ENCODE measurements at regions not wholly inside any gene's neighbourhood (a gene's known extent, or its start where the extent isn't known, plus 50 kb on each side); places are given as distances from the start of the nearest gene placed in this dataset.

DNA sequence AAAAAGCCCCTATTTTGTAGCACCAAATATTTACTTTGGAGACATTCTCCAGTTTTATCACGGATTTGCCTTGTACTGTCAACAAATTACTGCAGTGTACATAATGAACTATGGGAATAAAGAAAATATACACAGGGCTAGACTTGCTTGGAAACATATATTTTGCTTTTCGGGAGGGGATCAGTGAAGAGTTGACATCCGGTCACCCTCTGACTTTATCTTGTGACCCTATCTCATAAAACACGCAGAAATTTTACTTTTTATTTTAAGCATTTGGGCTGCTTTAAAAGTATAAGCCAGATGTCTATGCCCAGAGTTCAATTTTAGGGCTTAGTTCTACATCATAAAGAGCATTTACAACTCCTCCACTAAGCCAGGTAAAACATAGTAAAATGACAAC is 630.7 kb downstream of the TOX3 start:
- DNase-seq (ENCODE audit: low read depth in 2 of 2) = no peak

DNA sequence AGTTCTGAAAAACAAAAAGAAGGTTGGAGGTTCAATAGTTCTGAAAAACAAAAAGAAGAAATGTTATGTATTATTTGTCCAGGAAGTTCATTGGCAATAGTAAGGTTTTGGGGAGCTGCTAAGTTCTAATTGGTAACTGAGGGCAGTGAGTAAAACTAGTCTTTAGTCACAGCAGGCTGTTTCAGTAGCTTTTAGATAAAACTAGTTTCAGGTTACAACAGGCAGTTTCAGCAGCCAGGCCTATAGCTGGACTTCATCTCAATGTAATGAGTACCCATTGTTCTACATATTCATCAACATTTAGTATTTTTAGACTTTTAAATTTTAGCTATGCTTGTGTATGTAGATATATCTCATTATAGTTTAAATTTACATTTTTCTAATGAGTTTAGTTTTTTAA is 639.3 kb downstream of the TOX3 start:
- DNase-seq (ENCODE audit: low read depth in 2 of 2) = no peak

- no peak for DNase-seq (ENCODE audit: low read depth in 2 of 2)
These were observed 646.6 kb downstream of the TOX3 start for GRCh38 chr16:51900221-51900780.

DNA sequence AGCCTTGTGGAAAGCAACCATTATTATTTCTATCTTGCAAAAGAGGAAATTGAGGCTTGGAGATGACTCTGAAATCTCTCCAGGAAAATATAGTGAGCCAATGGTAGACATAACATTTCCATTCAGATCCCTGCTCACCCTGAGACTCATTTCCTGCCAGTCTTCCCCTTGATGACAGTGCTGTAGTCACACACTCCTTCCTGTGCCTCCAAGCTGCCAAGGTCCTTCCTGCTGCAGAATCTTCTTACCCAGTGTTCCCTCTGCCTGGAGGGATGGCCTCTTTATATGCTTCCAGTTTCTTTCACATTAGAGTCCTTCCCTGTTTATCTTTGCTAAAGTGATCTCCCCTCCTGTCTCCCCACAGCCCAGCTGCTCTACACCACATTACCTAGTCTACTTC is 648.1 kb downstream of the TOX3 start:
- no peak for DNase-seq (ENCODE audit: low read depth in 2 of 2)

DNA sequence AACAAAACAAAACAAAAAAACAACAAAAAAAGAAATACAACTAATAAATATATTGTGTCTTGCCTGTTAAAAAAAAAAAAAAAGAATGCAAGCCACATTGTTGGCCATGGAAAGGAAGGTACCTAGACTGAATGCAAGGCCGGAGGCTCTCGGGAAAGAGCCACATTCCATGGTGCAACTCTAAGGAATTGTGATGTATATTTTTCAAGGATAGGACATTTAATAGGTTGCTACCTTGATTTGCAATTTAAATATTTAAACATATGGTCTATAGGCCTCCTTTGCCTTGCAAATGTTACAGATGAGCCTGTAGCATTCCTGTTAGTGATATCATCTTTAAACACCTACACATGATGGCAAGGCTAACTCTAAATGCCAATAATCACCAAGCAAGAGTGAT is 650.9 kb downstream of the TOX3 start:
- DNase-seq (ENCODE audit: low read depth in 2 of 2) = no peak

DNA sequence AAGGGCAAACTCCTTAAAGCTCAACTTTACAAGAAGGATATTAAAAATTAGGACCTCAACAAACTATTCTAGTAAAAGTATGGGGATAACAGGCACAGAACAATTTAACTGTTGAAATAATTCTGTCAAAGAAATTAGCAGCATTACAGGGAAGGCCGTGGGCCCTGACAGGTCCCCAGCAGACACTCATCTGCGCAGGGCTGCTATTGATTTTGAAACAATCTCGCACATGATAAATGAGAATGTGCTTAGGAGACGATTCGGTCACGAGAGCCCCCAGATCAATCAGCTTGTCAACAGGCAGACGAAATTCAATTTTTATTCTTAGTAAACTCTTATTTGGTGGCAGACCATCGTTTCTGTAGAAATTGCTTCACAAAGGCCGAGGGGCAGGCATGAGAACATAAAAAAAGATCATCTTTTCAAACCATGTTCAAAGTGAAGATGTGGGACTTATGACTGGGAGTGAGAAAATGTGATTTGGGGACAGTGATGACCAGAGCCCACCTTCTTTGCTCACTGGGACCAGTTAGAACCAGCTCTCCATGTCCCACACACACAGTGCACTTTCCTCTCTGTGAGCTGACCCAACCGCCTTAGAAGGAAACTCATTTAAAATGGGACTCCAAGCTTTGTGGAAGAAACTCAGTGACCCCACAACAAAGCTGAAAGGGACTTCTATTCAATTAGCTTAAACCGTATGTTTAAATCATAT is 654.5 kb downstream of the TOX3 start:
- no peak for DNase-seq (ENCODE audit: low read depth in 2 of 2)

DNA sequence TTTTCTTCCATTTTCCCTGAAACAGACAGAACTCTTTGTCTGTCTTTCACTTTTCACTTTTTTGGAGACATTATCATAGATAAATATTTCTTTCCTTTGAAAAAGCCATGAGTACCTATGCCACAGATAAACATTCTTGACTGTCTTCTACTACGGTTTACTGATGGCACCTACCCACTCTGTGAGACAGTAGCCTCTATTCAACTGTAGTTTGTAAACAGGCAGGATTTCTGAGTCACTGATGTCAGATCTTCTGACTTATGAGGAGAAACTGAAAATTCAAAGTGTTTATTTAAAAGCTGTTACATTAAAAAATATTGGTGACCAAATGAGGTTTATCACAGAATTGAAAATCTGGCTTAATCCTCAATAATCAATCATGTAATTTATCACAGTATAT is 658.4 kb downstream of the TOX3 start:
- no peak for DNase-seq (ENCODE audit: low read depth in 2 of 2)

DNA sequence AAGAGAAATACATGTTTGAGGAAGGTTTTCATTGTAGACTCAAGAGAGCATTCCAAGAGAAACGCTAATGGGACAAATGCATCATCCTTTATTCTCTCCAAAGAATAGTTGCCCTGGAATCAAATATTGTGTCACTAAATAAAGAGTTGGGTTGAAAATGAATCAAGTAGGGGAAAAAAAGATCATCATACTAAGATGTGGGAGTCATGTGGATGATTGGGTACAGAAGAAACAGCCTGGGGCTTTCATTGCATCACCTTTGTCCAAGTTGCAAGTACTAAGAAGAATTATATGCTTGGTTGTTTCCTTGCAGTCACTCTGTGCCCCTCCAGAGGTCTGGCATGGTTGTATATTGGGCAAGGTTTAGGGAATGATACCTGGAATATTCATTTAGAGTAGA is 658.9 kb downstream of the TOX3 start:
- DNase-seq (ENCODE audit: low read depth in 2 of 2) = no peak

GRCh38 chr16:51886456-51886855 is 660.5 kb downstream of the TOX3 start:
- DNase-seq (ENCODE audit: low read depth in 2 of 2) = no peak

DNA sequence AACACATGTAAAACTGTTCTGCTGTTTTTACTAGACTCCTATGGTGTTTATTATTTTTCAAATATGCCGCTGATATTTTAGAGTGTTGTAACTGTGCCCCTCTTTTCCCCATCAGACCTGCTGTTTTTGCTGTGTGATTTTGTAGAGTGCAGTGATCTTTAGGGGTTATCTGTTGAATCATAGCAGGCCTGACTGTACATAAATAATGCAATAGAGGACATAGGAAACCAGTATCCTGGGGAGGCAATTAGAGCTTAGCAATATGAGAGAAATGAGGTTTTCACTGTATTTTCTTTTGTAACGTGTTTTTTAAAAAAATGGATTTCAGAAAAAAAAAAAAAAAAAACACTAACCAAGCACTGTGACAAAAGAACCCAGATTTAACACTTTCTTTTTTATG is 662.2 kb downstream of the TOX3 start:
- DNase-seq (ENCODE audit: low read depth in 2 of 2) = no peak

DNA sequence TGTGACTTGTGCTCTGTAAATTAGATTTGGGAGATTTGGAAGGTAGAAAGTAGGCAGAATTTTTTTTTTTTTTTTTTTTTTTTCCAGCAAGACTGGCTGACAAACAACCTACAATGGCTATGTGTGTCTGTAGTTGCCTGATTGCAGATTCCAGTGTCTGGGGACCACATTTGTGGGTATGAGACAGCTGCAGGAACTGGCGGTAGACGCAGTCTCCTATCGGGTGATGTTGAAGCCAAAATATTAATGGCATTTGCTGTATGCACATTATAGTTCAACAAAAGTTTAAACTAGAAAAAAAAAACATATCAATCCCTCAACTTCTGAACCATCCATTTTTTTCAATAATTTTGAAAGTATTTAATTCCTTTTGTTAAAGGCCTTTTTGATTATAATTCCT is 665.2 kb downstream of the TOX3 start:
- DNase-seq (ENCODE audit: low read depth in 2 of 2) = no peak

GRCh38 chr16:51880776-51881175 is 666.2 kb downstream of the TOX3 start:
- DNase-seq (ENCODE audit: low read depth in 2 of 2) = no peak

DNA sequence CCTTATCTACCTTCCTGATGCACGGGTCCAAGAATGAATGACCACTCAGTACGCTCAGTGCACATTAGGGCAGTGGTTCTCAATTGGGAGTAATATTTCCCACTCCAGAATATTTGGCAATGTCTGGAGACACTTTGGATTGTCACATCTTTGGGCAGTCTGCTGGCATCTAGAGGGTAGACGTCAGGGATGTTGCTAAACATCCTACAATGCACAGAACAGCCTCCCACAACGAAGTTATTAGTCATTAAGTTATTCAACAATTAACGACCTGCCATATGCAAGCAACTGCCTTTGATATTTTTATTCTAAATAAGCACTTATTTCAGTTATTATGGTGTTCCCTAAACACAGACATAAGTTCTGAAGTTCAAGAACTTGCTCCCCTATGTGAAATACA is 669.3 kb downstream of the TOX3 start:
- no peak for DNase-seq (ENCODE audit: low read depth in 2 of 2)

GRCh38 chr16:51876934-51877333 is 670.0 kb downstream of the TOX3 start:
- DNase-seq (ENCODE audit: low read depth in 2 of 2) = no peak

GRCh38 chr16:51876601-51876875 is 670.4 kb downstream of the TOX3 start:
- DNase-seq (ENCODE audit: low read depth in 2 of 2) = no peak

DNA sequence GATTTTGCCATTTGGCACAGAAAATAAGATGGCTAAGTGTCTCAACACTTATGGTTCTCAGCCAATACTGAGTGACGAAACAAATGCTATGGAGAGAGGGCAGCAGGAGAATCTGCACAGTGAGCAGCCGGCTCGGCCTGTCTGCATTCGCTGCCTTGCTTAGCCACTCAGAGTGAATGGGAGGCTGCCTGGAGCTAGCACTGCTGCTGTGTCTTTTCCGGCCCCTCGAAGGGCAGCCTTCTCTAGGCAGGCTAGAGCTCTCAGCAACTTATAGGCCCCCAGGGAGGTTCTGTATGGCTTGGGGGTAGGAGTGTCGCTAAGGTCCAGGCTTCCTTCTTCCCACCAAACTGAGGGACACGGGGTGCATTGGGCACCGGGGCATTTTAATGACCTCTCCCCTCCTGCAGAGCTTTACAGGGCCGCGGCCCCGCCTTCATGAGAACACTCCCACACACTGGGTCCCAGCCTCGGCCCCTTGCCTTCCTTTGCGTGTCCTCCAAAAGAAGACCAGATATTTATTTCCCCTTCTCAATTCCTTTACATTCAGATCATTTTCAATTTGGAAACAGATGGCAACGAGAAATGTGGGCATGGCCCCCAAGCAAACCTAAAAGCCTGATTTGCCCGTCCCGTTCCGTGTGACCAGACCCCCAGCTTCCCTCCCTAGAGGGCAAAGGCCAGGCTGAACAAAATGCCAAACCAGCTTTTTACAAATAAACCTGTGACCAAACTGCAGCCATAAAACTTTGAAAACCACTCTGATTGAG is 670.9 kb downstream of the TOX3 start:
- no peak for DNase-seq (ENCODE audit: low read depth in 2 of 2)

DNA sequence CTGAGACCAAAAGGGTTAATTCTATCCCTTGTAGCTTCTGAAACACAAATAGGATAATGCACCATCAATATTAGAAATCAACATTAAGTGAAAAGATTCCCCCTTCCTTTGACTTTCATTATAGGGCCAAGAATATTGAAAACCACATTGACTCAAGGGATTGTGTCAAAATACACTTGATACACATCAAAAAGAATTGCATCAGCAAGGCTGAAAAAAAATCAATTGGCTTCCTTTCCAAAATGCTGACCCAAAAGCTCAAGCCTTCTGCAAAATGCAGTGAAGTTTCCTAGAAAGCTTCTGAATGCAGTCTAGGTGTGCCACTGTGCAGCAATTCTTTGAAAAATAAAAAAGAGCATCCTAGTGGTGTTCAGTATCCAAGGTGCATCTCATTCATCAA is 674.4 kb downstream of the TOX3 start:
- no peak for DNase-seq (ENCODE audit: low read depth in 2 of 2)

DNA sequence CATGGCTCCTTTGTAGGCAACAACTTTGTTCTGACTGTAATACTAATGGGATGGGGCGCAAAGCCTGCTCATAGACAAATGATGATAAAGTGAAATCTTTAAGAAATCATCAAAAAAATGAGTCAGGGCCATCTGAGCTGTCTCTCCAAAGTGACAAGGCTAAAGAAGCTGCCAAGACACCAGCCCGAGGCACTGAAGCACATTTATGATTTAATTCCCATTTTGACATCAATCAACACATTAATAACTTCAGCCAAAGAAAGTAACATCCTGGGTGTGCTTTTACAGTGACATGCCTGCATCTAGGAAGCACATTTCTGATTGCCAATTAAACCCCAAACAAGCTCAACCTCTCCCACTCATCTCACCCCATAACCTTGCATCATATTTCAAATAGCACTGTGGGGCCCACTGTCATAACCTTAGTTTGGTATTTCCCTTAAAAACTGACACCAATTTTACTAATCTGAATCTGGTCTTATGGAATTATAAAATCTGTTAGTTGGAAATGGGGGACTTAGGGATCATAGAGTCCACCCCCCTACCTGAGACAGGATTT is 676.6 kb downstream of the TOX3 start:
- no peak for DNase-seq (ENCODE audit: low read depth in 2 of 2)

DNA sequence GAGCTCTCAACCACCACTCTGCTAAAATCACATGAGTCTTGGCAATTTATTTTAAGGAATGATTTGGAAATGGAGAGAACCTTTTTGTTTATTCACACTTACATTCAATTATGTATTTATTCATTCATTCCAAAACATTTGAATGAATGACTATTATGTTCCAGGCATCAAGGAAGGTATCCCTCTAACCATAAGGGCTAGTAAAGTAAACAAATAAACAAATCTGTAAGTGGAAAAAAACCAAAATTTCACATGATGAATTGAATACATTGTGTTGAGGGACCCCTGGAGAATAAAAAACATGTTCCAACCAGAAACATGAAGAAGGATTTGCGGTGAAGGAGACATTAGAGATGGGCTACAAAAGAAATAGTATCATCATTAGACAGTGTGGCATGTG is 677.8 kb downstream of the TOX3 start:
- no peak for DNase-seq (ENCODE audit: low read depth in 2 of 2)

DNA sequence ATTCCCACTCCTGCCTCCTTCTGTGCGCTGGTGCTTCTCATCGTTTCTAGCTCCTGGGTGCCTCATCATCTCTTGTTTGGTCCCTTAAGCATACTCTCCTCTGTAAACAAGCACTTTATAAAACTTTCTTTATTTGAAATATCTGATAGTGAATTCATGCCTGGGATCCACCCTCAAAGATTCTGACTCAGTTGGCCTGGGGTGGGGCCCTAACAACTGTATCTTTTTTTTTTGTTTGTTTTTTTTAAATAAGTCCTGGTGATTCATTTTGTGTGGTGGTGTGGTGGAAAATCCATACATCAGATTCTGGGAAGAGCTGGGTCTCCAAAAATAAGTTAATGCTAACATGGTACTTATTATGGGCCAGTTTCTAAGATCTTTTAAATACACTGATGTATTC is 678.3 kb downstream of the TOX3 start:
- DNase-seq (ENCODE audit: low read depth in 2 of 2) = no peak

DNA sequence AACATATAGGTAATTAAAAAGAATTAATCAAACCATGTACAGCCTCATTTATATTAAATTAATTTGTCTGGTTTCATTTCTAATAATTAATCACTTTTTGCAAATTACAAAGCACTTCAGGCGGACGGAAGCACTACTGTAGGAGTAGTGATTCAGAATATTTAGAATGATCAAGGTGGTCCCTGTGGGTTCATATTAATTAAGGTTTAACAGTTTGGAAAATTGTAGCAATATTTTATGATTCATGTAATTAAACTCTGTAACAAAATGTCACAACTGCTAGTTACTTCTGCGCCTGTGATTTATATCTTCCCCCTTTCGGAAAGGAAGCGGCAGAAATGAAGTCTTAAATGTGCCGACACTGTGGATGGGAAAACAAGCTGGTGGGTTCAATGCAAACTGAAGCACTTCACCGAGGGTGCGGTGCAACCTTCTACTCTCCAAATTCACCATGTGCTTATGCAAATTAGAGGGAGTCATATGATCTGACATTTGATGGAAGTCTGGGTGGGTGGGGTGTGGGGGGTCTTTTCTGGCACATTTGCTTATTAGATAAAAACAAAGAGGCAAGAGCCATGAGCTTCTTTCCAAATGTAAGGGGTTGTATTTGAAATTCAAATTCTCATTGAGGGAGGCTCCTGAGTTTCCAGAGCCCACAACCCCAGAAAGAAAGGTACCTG is 679.4 kb downstream of the TOX3 start:
- no peak for DNase-seq (ENCODE audit: low read depth in 2 of 2)

DNA sequence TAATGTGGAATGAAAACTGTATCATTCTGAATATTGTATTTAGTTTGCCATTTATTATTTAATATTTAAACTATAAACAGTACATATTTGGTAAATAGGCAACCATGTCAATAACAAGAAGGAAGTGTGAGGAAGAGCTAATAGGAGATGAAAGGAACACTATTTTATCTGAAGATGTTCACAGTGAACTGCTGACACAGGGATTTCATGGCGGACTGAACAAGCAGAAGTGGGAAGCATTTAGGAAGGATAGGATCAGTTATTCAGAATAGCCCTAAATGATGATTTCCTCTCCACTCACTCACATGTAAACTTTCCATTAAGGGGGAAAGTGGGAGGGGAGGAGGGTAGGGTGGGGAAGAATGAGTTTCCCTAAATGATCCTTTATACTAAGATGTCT is 682.4 kb downstream of the TOX3 start:
- no peak for DNase-seq (ENCODE audit: low read depth in 2 of 2)
